H9 (cell line): ENCODE measurements at regions not wholly inside any gene's neighbourhood (a gene's known extent, or its start where the extent isn't known, plus 50 kb on each side); places are given as distances from the start of the nearest gene placed in this dataset.

Source experiments
- DNase-seq: peaks from one replicate; pipeline ENCODE4 v3.0.0-alpha.2; 2017
- H2AFZ ChIP-seq: one replicate; pipeline ENCODE4 v1.6.1; 2013; ENCODE audit warnings: mild to moderate bottlenecking, low read length, control low read depth, moderate library complexity
- H2AK5ac ChIP-seq: 2 replicates; pipeline ENCODE4 v1.6.1; 2013; ENCODE audit warnings: low read length, control low read depth, mixed read lengths; ENCODE audit not compliant: insufficient read length
- H2BK120ac ChIP-seq: one replicate; pipeline ENCODE4 v1.6.1; 2013; ENCODE audit warnings: low read depth, mild to moderate bottlenecking, low read length, control low read depth, inconsistent platforms; ENCODE audit not compliant: poor library complexity, severe bottlenecking
- H2BK12ac ChIP-seq: 2 replicates; pipeline ENCODE4 v1.6.1; 2013; ENCODE audit warnings: low read length, control low read depth, mixed read lengths, low read depth; ENCODE audit not compliant: insufficient read length
- H2BK15ac ChIP-seq: 2 replicates; pipeline ENCODE4 v1.6.1; 2013; ENCODE audit warnings: low read depth, low read length, control low read depth
- H2BK20ac ChIP-seq: one replicate; pipeline ENCODE4 v1.6.1; 2013; ENCODE audit warnings: low read depth, mild to moderate bottlenecking, low read length, control low read depth, inconsistent platforms; ENCODE audit not compliant: poor library complexity, severe bottlenecking
- H2BK5ac ChIP-seq: 2 replicates; pipeline ENCODE4 v1.6.1; 2013; ENCODE audit warnings: low read length, control low read depth, mixed read lengths; ENCODE audit not compliant: insufficient read length
- H3K14ac ChIP-seq: 2 replicates; pipeline ENCODE4 v1.6.1; 2013; ENCODE audit warnings: low read length, control low read depth; ENCODE audit not compliant: insufficient read depth
- H3K18ac ChIP-seq: 2 replicates; pipeline ENCODE4 v1.6.1; 2013; ENCODE audit warnings: low read depth, mild to moderate bottlenecking, mixed read lengths, low read length, control low read depth; ENCODE audit not compliant: insufficient read length
- H3K23ac ChIP-seq: 2 replicates; pipeline ENCODE4 v1.6.1; 2013; ENCODE audit warnings: low read length, control low read depth, mixed read lengths, low read depth; ENCODE audit not compliant: insufficient read length
- H3K23me2 ChIP-seq: 2 replicates; pipeline ENCODE4 v1.6.1; 2013; ENCODE audit warnings: low read depth, mild to moderate bottlenecking, mixed read lengths, low read length, control low read depth; ENCODE audit not compliant: insufficient read length, poor library complexity, severe bottlenecking
- H3K27ac ChIP-seq: 2 replicates; pipeline ENCODE4 v1.5.1; 2013; ENCODE audit warnings: low read length, control low read depth, mixed read lengths, low read depth; ENCODE audit not compliant: insufficient read length
- H3K27me3 ChIP-seq: 2 replicates; pipeline ENCODE4 v1.6.1; 2013; ENCODE audit warnings: low read length, control low read depth, inconsistent platforms; ENCODE audit not compliant: insufficient read depth
- H3K4ac ChIP-seq: 2 replicates; pipeline ENCODE4 v1.6.1; 2013; ENCODE audit warnings: low read depth, mild to moderate bottlenecking, control low read depth, inconsistent platforms, low read length, moderate library complexity
- H3K4me1 ChIP-seq: 2 replicates; pipeline ENCODE4 v1.6.1; 2013; ENCODE audit warnings: low read length, control low read depth, inconsistent platforms; ENCODE audit not compliant: insufficient read depth
- H3K4me2 ChIP-seq: 2 replicates; pipeline ENCODE4 v1.6.1; 2013; ENCODE audit warnings: low read length, control low read depth, mixed read lengths; ENCODE audit not compliant: insufficient read length, insufficient read depth
- H3K56ac ChIP-seq: 2 replicates; pipeline ENCODE4 v1.6.1; 2013; ENCODE audit warnings: low read depth, mild to moderate bottlenecking, mixed read lengths, low read length, control low read depth; ENCODE audit not compliant: insufficient read length
- H3K79me1 ChIP-seq: 2 replicates; pipeline ENCODE4 v1.6.1; 2013; ENCODE audit warnings: low read depth, mild to moderate bottlenecking, moderate library complexity, low read length, control low read depth, inconsistent platforms; ENCODE audit not compliant: insufficient read depth, poor library complexity, severe bottlenecking
- H3K79me2 ChIP-seq: 2 replicates; pipeline ENCODE4 v1.6.1; 2013; ENCODE audit warnings: low read length, control low read depth, inconsistent platforms; ENCODE audit not compliant: insufficient read depth
- H3K9ac ChIP-seq: 2 replicates; pipeline ENCODE4 v1.6.1; 2013; ENCODE audit warnings: low read length, control low read depth, mixed read lengths; ENCODE audit not compliant: insufficient read length; ENCODE audit errors: extremely low read depth
- H3K9me3 ChIP-seq: one replicate; pipeline ENCODE4 v1.6.1; 2013; ENCODE audit warnings: low read depth, low read length, inconsistent platforms; ENCODE audit not compliant: control insufficient read depth
- H3T11ph ChIP-seq: one replicate; pipeline ENCODE4 v1.6.1; 2013; ENCODE audit warnings: mild to moderate bottlenecking, low read length, control low read depth, inconsistent platforms
- H4K20me1 ChIP-seq: one replicate; pipeline ENCODE4 v1.6.1; 2013; ENCODE audit not compliant: control insufficient read depth, insufficient read length, insufficient read depth
- H4K5ac ChIP-seq: 2 replicates; pipeline ENCODE4 v1.6.1; 2013; ENCODE audit warnings: low read depth, mild to moderate bottlenecking, mixed read lengths, low read length, control low read depth; ENCODE audit not compliant: insufficient read length
- H4K8ac ChIP-seq: replicated peaks from 2 replicates; pipeline ENCODE4 v1.6.1; 2013; ENCODE audit warnings: low read length, control low read depth, mixed read lengths, low read depth; ENCODE audit not compliant: insufficient read length
- H4K91ac ChIP-seq: 2 replicates; pipeline ENCODE4 v1.6.1; 2013; ENCODE audit warnings: low read depth, mild to moderate bottlenecking, moderate library complexity, mixed read lengths, low read length, control low read depth; ENCODE audit not compliant: insufficient read length
- H3K27ac Mint-ChIP-seq, 3 experiments: 2 replicates in 2 of 3; 3 replicates in 1 of 3; pipeline ENCODE4 v1.8.0; 2020 to 2021; ENCODE audit warnings: mixed read lengths in 3 of 3, mild to moderate bottlenecking in 1 of 3, moderate library complexity in 1 of 3
- H3K27me3 Mint-ChIP-seq: 2 replicates; pipeline ENCODE4 v1.8.0; 2021; ENCODE audit warnings: low read depth, mild to moderate bottlenecking, moderate library complexity, mixed read lengths
- H3K36me3 Mint-ChIP-seq, 3 experiments: 2 replicates in 2 of 3; 3 replicates in 1 of 3; pipeline ENCODE4 v1.8.0; 2020 to 2021; ENCODE audit warnings: low read depth in 3 of 3, mixed read lengths in 3 of 3; ENCODE audit not compliant: insufficient read depth in 1 of 3
- H3K4me1 Mint-ChIP-seq, 2 experiments: 2 replicates each; pipeline ENCODE4 v1.8.0; 2020; ENCODE audit warnings: mixed read lengths in 2 of 2
- H3K4me3 Mint-ChIP-seq, 2 experiments: 2 replicates in 1 of 2; 3 replicates in 1 of 2; pipeline ENCODE4 v1.8.0; 2020 to 2021; ENCODE audit warnings: mild to moderate bottlenecking in 2 of 2, mixed read lengths in 2 of 2, moderate library complexity in 1 of 2
- H3K9me3 Mint-ChIP-seq, 2 experiments: 2 replicates in 1 of 2; 3 replicates in 1 of 2; pipeline ENCODE4 v1.8.0; 2020; ENCODE audit warnings: mild to moderate bottlenecking in 2 of 2, mixed read lengths in 2 of 2, moderate library complexity in 1 of 2
- WGBS: extraction: QIAGEN DNeasy Blood & Tissue Kit; methylation state at CpG from one replicate; pipeline ENCODE4 v1.1.7; 2013; ENCODE audit warnings: missing lambda C conversion rate, low lambda C conversion rate, mixed read lengths; ENCODE audit not compliant: insufficient read length; ENCODE audit errors: extremely low coverage; 5-methylcytosine and 5-hydroxymethylcytosine counted together
- TF ChIP-seq, protein P1 (sequence below): fragments of 200-600 bp; sonication (generic); conservative IDR thresholded peaks from 3 replicates; pipeline ENCODE4 v1.8.0; 2021; ENCODE audit warnings: antibody characterized with exemption, mild to moderate bottlenecking

- Histone ChIP-seq H3K23me2 (no peaks in the 10 kb centered on the region), H3K4me1 (0 out of 2 replicates have a peak, but pooled peaks cover 3% of the 10 kb centered on the region), H2AK5ac (no peak overlapping the region), H3K4me2 (no peak overlapping the region), H3K18ac (no peak overlapping the region), H2BK20ac (no peak overlapping the region), H2BK15ac (no peak overlapping the region), H3K23ac (no peak overlapping the region), H3K9me3 (no peaks in the 10 kb centered on the region), H3K79me1 (no peaks in the 10 kb centered on the region), H3K4ac (no peak overlapping the region), H2BK5ac (no peak overlapping the region), H3K27me3 (peaks cover 26% of the 10 kb centered on the region; the same call in 1 of the 2 replicates), H2BK120ac (no peak overlapping the region), H3K79me2 (no peaks in the 10 kb centered on the region), H3K14ac (no peak overlapping the region), H3T11ph (no peak overlapping the region), H4K20me1 (no peaks in the 10 kb centered on the region), H2AFZ (no peak overlapping the region), H4K91ac (no peak overlapping the region), H3K56ac (no peak overlapping the region), H3K27ac (no peak overlapping the region), H3K9ac (no peak overlapping the region), H4K5ac (no peak overlapping the region), H4K8ac (no peak overlapping the region), H2BK12ac (no peak overlapping the region)
- DNase-seq = no peak
- Mint-ChIP-seq H3K27ac (no peak overlapping the region), H3K36me3 (no peaks in the 10 kb centered on the region), H3K9me3 (peaks cover 0 to under 1% of the 10 kb centered on the region in 2 experiments; a peak in 1 of 5 replicates), H3K27me3 (peaks cover 70% of the 10 kb centered on the region), H3K4me3 (no peak overlapping the region), H3K4me1 (peaks cover 18 to 24% of the 10 kb centered on the region in 2 experiments)
- WGBS = no CpG with 5 or more reads among the region's 2 CpGs
- TF ChIP-seq, protein P1, sequence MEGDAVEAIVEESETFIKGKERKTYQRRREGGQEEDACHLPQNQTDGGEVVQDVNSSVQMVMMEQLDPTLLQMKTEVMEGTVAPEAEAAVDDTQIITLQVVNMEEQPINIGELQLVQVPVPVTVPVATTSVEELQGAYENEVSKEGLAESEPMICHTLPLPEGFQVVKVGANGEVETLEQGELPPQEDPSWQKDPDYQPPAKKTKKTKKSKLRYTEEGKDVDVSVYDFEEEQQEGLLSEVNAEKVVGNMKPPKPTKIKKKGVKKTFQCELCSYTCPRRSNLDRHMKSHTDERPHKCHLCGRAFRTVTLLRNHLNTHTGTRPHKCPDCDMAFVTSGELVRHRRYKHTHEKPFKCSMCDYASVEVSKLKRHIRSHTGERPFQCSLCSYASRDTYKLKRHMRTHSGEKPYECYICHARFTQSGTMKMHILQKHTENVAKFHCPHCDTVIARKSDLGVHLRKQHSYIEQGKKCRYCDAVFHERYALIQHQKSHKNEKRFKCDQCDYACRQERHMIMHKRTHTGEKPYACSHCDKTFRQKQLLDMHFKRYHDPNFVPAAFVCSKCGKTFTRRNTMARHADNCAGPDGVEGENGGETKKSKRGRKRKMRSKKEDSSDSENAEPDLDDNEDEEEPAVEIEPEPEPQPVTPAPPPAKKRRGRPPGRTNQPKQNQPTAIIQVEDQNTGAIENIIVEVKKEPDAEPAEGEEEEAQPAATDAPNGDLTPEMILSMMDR = no peak
Measured at GRCh38 chr12:112573141-112573540, 154.4 kb downstream of the PTPN11 start.
